ENCODE measurements at regions not wholly inside any gene's neighbourhood (a gene's known extent, or its start where the extent isn't known, plus 50 kb on each side); places are given as distances from the start of the nearest gene placed in this dataset.

GRCh38 chr12:85603556-85603955 lies 232.7 kb downstream of the RASSF9 start:
- POLR2A ChIA-PET = no interaction called here
- Histone ChIP-seq H3K36me3 (ENCODE audit: control insufficient read depth, insufficient read depth, low read length) (no peaks in the 10 kb centered on the region), H3K4me3 (ENCODE audit: low read depth, low read length) (no peak overlapping the region), H3K27me3 (ENCODE audit: control insufficient read depth, insufficient read depth, low read length) (no peaks in the 10 kb centered on the region)
- CTCF ChIA-PET = interaction anchor here (0.6 kb wide), 1 partner anchor 23 kb away, joined by 3 read pairs; no protein-coding TSS in a partner anchor
- no peak for TF ChIP-seq CTCF (IDR thresholded peaks at IDR 0.05; ENCODE audit: insufficient read depth, low read depth, low read length)
- DNase-seq (ENCODE audit: low read depth) = no peak

- no peak for TF ChIP-seq CTCF (IDR thresholded peaks at IDR 0.05; ENCODE audit: insufficient read depth, low read depth, low read length)
Measured at GRCh38 chr12:85606455-85606854, 229.8 kb downstream of the RASSF9 start.

GRCh38 chr12:85609778-85610177 lies 226.4 kb downstream of the RASSF9 start:
- H3K4me3 ChIP-seq (ENCODE audit: low read depth, low read length) = no peak overlapping the region
- ChIA-PET POLR2A (no interaction called here), CTCF (interaction anchor here (1.5 kb wide), 1 partner anchor 10 kb away, joined by 3 read pairs; no protein-coding TSS in a partner anchor)
- no peaks in the 10 kb centered on the region for H3K36me3 ChIP-seq (ENCODE audit: control insufficient read depth, insufficient read depth, low read length)
- H3K27me3 ChIP-seq (ENCODE audit: control insufficient read depth, insufficient read depth, low read length) = no peaks in the 10 kb centered on the region
- TF ChIP-seq CTCF (IDR thresholded peaks at IDR 0.05; ENCODE audit: insufficient read depth, low read depth, low read length) = no peak
- no peak for DNase-seq (ENCODE audit: low read depth)

More at GRCh38 chr12:85606455-85606854, 229.8 kb downstream of the RASSF9 start:
- ChIA-PET CTCF (no interaction called here), POLR2A (no interaction called here)
- Histone ChIP-seq H3K36me3 (ENCODE audit: control insufficient read depth, insufficient read depth, low read length) (no peaks in the 10 kb centered on the region), H3K27me3 (ENCODE audit: control insufficient read depth, insufficient read depth, low read length) (no peaks in the 10 kb centered on the region), H3K4me3 (ENCODE audit: low read depth, low read length) (no peak overlapping the region)
- no peak for DNase-seq (ENCODE audit: low read depth)

GRCh38 chr12:85610194-85610593 lies 226.0 kb downstream of the RASSF9 start:
- POLR2A ChIA-PET = no interaction called here
- H3K4me3 ChIP-seq (ENCODE audit: low read depth, low read length) = no peak overlapping the region
- DNase-seq (ENCODE audit: low read depth) = no peak
- no peak for TF ChIP-seq CTCF (IDR thresholded peaks at IDR 0.05; ENCODE audit: insufficient read depth, low read depth, low read length)
- H3K27me3 ChIP-seq (ENCODE audit: control insufficient read depth, insufficient read depth, low read length) = no peaks in the 10 kb centered on the region
- CTCF ChIA-PET = interaction anchor here (1.5 kb wide), 1 partner anchor 10 kb away, joined by 3 read pairs; no protein-coding TSS in a partner anchor
- no peaks in the 10 kb centered on the region for H3K36me3 ChIP-seq (ENCODE audit: control insufficient read depth, insufficient read depth, low read length)

- ChIA-PET POLR2A (no interaction called here), CTCF (interaction anchor here (1.0 kb wide), 1 partner anchor 251 kb away, joined by 3 read pairs; no protein-coding TSS in a partner anchor)
- H3K4me3 ChIP-seq (ENCODE audit: low read depth, low read length) = no peak overlapping the region
Measured at GRCh38 chr12:85616201-85616600, 220.0 kb downstream of the RASSF9 start.

More at GRCh38 chr12:85616201-85616600, 220.0 kb downstream of the RASSF9 start:
- no peaks in the 10 kb centered on the region for H3K36me3 ChIP-seq (ENCODE audit: control insufficient read depth, insufficient read depth, low read length)
- no peak for DNase-seq (ENCODE audit: low read depth)
- no peaks in the 10 kb centered on the region for H3K27me3 ChIP-seq (ENCODE audit: control insufficient read depth, insufficient read depth, low read length)
- no peak for TF ChIP-seq CTCF (IDR thresholded peaks at IDR 0.05; ENCODE audit: insufficient read depth, low read depth, low read length)
